CD4-positive, alpha-beta T cell treated with Interleukin-6 at 100 ng/mL for 8 hours (primary cell): ENCODE measurements at regions not wholly inside any gene's neighbourhood (a gene's known extent, or its start where the extent isn't known, plus 50 kb on each side); places are given as distances from the start of the nearest gene placed in this dataset.
"Not testable (repeated sequence)": the region's sequence is repeated elsewhere in the genome, so short reads cannot be mapped to it uniquely, and the experiment has no call there.

ENCODE experiments used
- DNase-seq: peaks from one replicate; pipeline ENCODE4 v3.0.0-alpha.2; 2020; ENCODE audit warnings: mixed read lengths, low spot score

DNA sequence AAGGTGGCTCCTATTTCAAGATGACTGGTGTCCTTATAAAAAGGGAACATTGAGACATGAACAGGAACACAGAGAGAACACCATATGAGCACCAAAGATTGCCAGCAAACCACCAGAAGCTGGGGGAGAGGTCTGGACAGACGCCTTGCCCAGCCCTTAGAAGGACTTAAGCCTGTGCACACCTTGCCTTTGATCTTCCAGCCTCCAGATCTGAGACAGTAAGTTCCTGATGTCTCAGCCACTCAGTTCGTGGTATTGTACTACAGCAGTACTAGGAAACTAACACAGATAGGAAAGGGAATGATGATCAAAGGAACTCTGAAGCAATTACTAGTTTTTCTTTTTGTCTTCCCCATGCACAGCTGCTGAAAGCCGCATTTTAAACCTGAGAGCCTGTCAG, 137.3 kb upstream of the FHL2 start:
- DNase-seq: no peak

- not testable (repeated sequence) for DNase-seq
These were observed 130.4 kb upstream of the FHL2 start for GRCh38 chr2:105529258-105529657.

GRCh38 chr2:105526000-105526925, 127.4 kb upstream of the FHL2 start:
- no peak for DNase-seq

- DNase-seq: no peak
These were observed 126.3 kb upstream of the FHL2 start for GRCh38 chr2:105525201-105525600.

GRCh38 chr2:105522645-105523044, 123.8 kb upstream of the FHL2 start:
- no peak for DNase-seq

DNA sequence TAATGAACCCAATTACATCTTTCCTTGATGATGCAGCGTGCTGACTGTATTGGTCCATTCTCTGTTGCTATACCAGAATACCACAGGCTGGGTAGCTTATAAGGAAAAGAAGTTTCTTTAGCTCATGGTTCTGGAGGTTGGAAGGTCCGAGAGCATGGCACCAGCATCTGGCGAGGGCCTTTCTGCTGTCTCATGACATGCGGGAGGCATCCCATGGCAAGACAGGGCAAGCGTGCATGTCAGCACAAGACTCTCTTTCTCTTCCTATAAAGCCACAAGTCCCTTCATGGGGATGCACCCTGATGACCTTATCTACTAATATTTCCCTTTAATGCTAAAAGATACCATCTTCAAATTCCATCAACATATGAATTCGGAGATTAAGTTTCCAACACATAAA, 122.8 kb upstream of the FHL2 start:
- no peak for DNase-seq

DNA sequence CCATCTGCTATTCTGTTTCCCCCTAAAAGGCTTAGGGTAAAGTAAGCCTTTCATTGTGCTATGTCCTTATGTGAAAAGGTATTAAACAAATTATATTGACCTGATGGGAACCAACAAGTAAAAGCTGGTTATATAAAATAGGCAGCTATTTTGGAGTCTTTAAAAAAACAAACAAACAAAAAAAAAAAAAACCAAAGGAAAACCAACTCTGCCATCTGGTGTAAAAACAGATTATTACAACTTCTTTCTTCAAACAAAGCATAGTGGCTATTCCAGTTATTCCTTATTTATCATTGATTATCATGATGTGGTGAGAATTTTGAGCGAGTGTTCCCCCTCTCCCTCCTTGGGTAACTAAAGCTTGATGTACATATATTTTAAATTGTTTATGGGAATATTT, 122.3 kb upstream of the FHL2 start:
- DNase-seq: no peak

GRCh38 chr2:105519516-105519915, 120.7 kb upstream of the FHL2 start:
- DNase-seq: no peak

DNA sequence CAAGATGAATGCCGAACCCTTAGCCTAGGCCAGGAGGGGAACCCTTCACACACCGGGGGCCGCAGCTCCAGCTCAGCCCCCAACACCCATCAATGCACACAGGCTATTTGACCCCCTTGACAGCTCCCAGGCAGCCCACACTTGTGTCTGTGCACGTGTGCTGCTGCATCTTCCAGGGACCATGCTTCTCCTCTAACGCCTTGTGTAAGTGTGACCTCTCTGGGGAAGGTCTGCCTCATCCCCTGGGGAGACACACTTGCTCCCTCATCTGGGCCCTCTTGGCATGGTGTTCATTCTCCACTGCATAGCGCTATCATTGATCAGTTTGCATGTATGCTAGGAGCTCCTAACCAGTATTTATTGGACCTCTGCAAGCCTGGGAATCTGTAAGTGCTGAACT, 120.0 kb upstream of the FHL2 start:
- DNase-seq: no peak

GRCh38 chr2:105517814-105518705, 119.2 kb upstream of the FHL2 start:
- DNase-seq: no peak

DNA sequence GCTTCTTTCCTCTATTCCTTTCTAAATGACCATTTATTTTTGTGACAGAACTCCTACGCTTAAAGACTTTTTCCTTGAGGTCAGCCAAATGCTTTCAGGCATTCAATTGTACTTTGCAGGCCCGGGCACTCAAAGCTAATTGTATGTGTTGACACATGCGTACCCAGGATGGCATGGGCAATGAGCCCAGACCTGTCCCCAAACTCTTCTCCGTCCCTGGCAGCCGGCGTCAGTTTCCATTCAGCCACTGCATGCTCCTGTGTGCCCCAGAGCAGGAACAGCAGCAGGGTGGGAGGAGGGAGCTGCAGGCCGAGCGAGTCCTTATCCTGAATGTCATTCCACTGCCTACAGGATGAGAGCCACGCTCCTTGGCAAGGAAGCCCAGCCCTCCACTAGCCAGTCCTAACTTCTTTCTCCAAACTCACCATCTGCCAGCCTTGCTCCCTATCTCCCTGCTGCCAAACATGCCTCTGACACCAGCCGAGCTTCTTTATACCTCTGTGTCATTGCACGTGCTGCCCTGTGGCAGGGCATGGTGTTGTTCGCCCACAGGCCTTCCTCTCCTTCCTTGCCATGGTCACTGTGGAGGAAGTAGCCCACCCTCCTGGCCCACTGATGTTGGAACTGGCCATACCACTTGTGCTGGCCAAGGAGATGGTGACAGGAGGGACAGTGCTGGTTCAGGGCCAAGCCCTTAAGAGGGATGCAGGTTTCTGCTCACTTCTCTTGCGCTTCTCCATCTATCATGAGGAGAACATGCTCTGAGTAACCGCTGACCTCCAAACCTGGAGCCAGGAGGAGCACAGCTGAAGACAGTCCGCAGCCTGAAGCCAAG, 116.9 kb upstream of the FHL2 start:
- no peak for DNase-seq

GRCh38 chr2:105514576-105514975, 115.7 kb upstream of the FHL2 start:
- no peak for DNase-seq

DNA sequence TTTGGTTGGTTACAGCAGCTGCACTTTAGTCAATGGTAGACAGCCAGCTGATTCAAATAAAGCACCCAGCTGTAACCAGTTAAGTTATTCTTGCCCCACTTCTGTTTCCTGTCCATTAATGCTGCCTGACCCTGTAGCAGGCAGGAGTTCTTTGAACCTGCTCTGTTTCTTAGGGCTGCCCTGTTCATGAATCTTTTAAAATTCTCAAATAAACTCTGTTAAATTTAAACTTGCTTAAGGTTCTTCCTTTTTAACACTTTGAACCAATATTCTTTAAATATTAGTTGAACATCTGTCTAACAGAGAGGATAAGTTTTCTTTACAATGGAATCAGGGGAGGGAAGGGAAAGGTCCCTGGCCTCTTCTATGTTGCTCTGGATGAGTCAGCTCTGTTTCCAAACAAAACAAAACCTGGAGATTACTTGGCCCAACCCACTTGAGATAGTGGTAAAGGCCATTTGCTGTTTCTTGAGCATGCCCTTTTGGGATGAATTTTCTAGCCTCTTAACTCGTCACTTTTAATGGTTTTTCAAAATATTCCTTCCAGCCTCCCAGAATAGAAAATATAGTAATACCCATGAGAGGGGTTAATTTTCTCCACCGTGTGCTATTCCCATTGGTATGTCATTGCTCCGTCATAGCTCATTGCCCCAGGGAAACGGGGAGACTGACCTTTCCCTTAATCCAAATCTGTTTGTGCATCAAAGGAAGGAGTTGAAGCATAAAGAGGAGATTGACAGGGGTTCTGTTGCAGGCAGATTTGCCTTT, 112.1 kb upstream of the FHL2 start:
- DNase-seq: no peak

DNA sequence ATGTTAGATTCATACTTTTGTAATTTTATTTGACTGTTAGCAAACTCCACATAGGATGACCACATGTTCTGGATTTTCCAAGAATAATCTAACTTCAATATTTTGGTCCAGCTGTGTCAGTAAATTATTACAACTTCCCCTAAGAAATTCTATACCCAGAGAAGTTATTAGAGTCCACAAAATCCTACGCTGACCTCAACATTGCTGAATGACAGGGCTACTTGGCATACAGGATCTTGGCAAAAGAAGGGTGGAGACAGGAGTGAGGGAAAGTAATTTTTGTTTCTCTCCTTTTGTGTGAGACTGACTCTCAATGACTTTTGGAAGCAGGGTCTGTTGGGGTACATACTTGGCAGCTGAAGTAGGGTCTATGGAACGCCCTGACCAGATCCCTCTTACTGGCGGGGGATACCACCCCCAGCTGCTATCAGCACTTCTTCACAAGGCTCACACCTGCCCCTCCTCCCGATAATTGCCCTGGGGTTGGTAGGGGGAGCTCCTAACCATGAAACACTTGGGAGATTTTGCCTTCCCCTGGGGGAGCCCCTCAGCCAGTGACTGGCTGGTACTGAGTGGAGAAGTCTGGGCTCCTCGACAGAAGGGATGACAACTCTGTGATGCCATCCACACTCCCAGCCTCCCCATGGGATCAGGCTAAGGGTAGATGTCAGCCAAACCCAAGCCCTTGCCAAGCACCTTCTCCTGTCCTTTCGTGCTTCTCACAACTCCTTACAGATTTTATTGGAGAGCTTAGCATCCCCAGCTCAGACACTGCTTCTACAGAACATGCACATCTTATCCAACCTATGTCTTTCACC, 110.6 kb upstream of the FHL2 start:
- no peak for DNase-seq

GRCh38 chr2:105506860-105507259, 108.0 kb upstream of the FHL2 start:
- DNase-seq: not testable (repeated sequence)

GRCh38 chr2:105504459-105504858, 105.6 kb upstream of the FHL2 start:
- DNase-seq: no peak

GRCh38 chr2:105502625-105503334, 103.9 kb upstream of the FHL2 start:
- DNase-seq: no peak

- no peak for DNase-seq
These were observed 99.5 kb upstream of the FHL2 start for GRCh38 chr2:105498281-105498846.

DNA sequence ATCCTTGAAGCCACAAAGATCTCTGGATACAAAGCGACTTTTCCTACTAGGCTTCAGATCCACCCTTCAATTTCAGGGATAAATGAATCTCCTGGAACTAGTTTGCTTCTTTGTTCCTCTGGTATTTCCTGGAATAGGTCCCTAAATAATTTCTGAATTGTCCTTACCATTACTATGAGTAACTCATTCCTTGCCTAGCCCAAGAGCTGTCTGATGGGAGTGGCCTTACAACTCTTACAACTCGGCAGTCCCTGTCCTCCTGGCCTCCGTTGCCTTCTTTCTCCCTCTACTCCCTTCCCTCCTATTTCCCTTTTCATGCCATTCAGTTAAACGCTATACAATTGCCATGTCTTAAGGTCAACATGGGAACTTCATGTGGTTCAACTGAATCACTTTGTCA, 98.2 kb upstream of the FHL2 start:
- no peak for DNase-seq
